ENCODE measurements at regions not wholly inside any gene's neighbourhood (a gene's known extent, or its start where the extent isn't known, plus 50 kb on each side); places are given as distances from the start of the nearest gene placed in this dataset.

- TF ChIP-seq ZHX2 (IDR thresholded peaks at IDR 0.05; ENCODE audit: low read depth) (no peak), ZHX2 (CRISPR knock-in tag; IDR thresholded peaks at IDR 0.05; ENCODE audit: borderline replicate concordance) (no peak), PITX1 (CRISPR knock-in tag; IDR thresholded peaks at IDR 0.05) (no peak), MIER3 (CRISPR knock-in tag; IDR thresholded peaks at IDR 0.05; ENCODE audit: borderline replicate concordance) (no peak)
Observed at GRCh38 chr3:5543047-5543446, 355.5 kb downstream of the EDEM1 start (continued).

- WGBS (ENCODE audit: low lambda C conversion rate) = 0% methylated on average over 1 of the region's 1 CpG
- ChIA-PET POLR2A (no interaction called here), CTCF (ENCODE audit: low intra/inter-chr PET ratio, low total read pairs) (no interaction called here)
- Histone ChIP-seq H3K4me1 (ENCODE audit: insufficient read depth, low read length) (no peaks in the 10 kb centered on the region), H2AFZ (ENCODE audit: low read length) (no peak overlapping the region), H3K27me3 (ENCODE audit: control insufficient read depth in 1 of 2, insufficient read depth in 2 of 2, low read length in 2 of 2) (no peaks in the 10 kb centered on the region), H4K20me1 (ENCODE audit: insufficient read depth, low read length) (no peaks in the 10 kb centered on the region), H3K4me3 (replicated peaks in 1 of 3; ENCODE audit: insufficient read depth in 1 of 3, low read depth in 2 of 3, low read length in 3 of 3) (no peak overlapping the region), H3K79me2 (ENCODE audit: insufficient read depth, low read length) (no peaks in the 10 kb centered on the region), H3K36me3 (replicated peaks in 1 of 2; ENCODE audit: control insufficient read depth in 1 of 2, insufficient read depth in 2 of 2, low read length in 2 of 2) (no peaks in the 10 kb centered on the region), H3K9me3 (ENCODE audit: low read length) (peaks cover 58% of the 10 kb centered on the region), H3K4me2 (ENCODE audit: low read depth, low read length) (no peak overlapping the region), H3K27ac (ENCODE audit: extremely low read length, insufficient read depth, low read length) (no peak overlapping the region), H3K9ac (ENCODE audit: insufficient read depth, low read depth, low read length) (no peak overlapping the region)
- in situ Hi-C loops (cut with HindIII; ENCODE audit: extremely low pct_ligation_motif_present, low pct_unique_long_range_greater_than_20kb) (no loop called here), intact Hi-C loops (cut with micrococcal nuclease; ENCODE audit: unreplicated experiment) (no loop called here)
- ATAC-seq (no peak), FAIRE-seq (no peak), DNase-seq (ENCODE audit: low spot score) (no peak)
- TF ChIP-seq PHF20 (CRISPR knock-in tag; IDR thresholded peaks at IDR 0.05) (no peak), RFX3 (CRISPR knock-in tag; IDR thresholded peaks at IDR 0.05) (no peak), ZNF329 (CRISPR knock-in tag; IDR thresholded peaks at IDR 0.05; ENCODE audit: low read depth) (no peak), SNAPC2 (CRISPR knock-in tag; IDR thresholded peaks at IDR 0.05) (no peak)
- BruUV-seq (replicated peaks) = no TSS peak
Observed at GRCh38 chr3:5545719-5546118, 358.2 kb downstream of the EDEM1 start.
